ENCODE measurements at regions not wholly inside any gene's neighbourhood (a gene's known extent, or its start where the extent isn't known, plus 50 kb on each side); places are given as distances from the start of the nearest gene placed in this dataset.

DNA sequence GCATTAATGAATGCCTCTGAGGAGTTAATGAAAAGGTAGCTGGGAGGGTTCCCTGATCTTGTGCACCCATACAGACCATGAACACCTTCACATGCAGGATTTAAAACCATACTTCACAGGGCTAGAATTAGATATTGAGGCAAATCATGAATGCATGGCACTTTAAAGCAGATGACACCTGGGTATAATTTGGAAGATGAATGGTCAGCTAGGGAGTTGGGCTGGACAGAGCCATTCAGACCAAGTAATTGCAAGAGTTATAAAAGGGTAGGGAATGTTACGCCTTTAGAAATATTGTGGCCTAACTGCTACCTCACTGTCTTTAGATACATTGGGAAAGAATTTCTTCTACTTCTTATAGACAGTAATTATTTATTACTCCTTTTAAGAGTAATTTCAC is 89.1 kb upstream of the ZNF827 start:
- no peak for DNase-seq (ENCODE audit: low read depth, low spot score)

- no peak for DNase-seq (ENCODE audit: low read depth, low spot score)
Measured at GRCh38 chr4:146023334-146023967, 84.8 kb upstream of the ZNF827 start.

GRCh38 chr4:146022541-146022940 is 83.9 kb upstream of the ZNF827 start:
- no peak for DNase-seq (ENCODE audit: low read depth, low spot score)

GRCh38 chr4:146018247-146018646 is 79.6 kb upstream of the ZNF827 start:
- no peak for DNase-seq (ENCODE audit: low read depth, low spot score)

DNA sequence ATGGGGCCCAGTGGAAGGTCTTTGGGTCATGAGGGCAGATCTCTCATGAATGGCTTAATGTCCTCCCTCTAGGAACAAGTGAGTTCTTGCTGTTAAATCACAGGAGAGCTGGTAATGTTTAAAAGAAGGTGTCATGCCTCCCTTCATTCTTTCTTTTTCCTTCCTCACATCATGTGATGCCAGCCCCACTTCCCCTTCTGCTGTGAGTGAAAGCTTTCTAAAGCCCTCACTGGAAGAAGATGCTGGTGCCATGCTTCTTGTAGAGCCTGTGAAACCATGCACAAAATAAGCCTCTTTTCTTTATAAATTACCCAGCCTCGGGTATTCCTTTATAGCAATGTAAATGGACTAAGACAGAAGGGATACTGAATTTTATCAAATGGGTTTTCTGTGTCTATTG is 66.1 kb upstream of the ZNF827 start:
- DNase-seq (ENCODE audit: low read depth, low spot score), result no peak

- no peak for DNase-seq (ENCODE audit: low read depth, low spot score)
Measured at GRCh38 chr4:145988628-145989027, 50.0 kb upstream of the ZNF827 start.

Measured in iPS DF 19.7 (cell line).